Bone marrow (tissue), 2 donors: ENCODE measurements at regions not wholly inside any gene's neighbourhood (a gene's known extent, or its start where the extent isn't known, plus 50 kb on each side); places are given as distances from the start of the nearest gene placed in this dataset.
"Not testable (repeated sequence)": the region's sequence is repeated elsewhere in the genome, so short reads cannot be mapped to it uniquely, and the experiment has no call there.

Source experiments
- DNase-seq, 2 donors: peaks; one replicate each; lab custom pipeline; 2025; lab: John Stamatoyannopoulos, UW

- no peak for DNase-seq
Measured at GRCh38 chr22:23500508-23501260, 79.4 kb downstream of the IGLL1 start.

GRCh38 chr22:23499845-23500500 is 80.1 kb downstream of the IGLL1 start:
- DNase-seq, result no peak

DNA sequence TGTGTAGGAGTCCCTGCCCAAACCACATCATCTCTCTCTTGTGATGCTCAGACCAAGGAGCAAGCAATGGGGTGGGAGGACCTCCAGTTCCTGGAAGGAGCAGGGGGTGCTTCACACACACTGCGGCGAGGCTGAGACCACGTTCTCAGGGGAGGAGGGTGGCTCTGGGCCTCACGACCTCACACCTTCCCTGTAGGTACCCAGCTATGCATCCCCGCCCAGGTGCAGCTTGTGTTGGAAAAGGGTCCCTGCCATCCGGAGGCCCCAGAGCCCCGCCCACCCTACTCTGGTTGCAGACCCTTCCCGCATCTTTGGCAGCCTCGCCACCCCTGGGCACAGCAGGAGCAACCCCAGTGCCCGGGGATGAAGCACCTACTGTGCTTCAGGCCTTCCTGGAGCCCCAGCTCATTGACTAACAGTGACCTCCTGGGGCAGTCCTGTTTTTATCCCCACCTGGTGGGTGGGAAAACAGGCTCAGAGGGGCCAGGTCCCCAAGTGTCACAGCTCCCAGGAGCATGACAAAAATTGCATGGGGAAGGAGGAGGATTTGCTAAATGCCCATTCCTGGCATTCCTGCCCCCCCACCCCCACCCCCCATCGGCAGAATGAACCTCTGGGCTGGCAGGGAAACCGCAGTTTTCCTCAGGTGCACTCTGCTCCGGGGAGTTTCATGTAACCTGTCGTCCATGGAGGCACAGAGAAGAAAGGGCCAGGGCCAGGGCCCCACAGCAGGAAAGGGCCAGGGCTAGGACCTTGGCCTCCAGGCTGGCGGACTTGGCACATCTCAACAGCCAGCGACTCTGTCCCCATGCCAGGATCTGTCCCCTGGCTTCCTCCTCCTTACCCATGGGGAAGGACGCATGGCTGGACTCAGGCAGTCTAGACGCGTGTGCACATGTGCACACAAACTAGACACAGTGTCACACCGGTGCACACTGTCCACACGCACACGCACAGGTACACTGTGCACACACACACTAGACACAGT is 81.0 kb downstream of the IGLL1 start:
- DNase-seq, result no peak

DNA sequence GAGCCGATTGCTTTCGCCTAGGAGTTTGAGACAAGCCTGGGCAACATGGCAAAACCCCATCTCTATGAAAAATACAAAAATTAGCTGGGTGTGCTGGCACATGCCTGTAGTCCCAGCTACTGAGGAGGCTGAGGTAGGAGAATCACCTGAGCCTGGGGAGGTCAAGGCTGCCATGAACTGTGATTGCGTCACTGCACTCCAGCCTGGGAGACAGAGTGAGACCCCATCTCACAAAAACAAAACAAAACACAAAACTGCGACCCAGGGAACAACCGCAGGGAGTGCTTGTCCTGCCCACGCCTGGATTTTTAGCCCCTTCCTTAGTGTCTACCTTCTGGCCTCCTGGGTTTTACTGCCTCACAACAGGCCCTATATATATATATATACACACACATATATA is 82.2 kb downstream of the IGLL1 start:
- DNase-seq, result not testable (repeated sequence)

DNA sequence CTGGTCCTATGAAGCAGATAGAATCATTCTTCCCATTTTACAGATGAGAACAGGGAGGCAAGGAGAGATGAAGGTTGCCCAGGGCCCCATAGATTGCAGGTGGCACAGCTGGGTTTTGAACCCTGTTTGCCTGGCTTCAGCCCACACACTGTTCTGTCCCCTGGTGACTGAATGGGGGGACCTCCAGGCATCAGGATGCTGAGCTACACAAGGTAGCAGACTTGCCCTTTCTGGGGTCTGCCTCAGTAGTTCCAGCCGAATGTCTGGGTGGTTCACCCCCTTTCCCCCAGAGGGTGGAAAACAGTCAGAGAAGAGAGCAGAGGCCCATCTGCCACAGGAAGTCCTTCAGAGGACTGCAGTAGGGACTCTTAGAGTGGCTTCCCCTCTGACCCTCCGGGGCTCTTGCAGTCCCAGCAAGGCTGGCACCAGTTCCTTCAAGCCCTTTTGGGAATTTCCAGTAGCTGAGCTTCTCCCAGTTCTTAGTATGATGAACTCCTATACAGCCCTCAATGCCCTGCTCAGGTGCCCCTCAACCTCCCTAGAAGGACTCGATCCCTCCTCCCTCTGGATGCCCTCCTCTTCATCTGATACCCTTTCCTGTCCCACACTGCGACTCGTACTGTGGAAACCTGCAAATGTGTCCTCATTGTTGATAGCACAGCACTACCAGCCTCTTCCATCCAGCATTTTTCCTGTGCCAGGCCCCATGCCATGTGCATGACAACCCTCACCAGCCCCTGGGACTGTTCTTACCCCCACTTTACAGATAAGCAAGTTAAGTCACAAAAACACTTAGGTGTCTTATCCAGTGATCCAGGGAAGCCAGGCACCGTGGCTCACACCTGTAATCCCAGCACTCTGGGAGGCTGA is 82.8 kb downstream of the IGLL1 start:
- DNase-seq, result no peak

GRCh38 chr22:23496445-23496833 is 83.7 kb downstream of the IGLL1 start:
- no peak for DNase-seq

DNA sequence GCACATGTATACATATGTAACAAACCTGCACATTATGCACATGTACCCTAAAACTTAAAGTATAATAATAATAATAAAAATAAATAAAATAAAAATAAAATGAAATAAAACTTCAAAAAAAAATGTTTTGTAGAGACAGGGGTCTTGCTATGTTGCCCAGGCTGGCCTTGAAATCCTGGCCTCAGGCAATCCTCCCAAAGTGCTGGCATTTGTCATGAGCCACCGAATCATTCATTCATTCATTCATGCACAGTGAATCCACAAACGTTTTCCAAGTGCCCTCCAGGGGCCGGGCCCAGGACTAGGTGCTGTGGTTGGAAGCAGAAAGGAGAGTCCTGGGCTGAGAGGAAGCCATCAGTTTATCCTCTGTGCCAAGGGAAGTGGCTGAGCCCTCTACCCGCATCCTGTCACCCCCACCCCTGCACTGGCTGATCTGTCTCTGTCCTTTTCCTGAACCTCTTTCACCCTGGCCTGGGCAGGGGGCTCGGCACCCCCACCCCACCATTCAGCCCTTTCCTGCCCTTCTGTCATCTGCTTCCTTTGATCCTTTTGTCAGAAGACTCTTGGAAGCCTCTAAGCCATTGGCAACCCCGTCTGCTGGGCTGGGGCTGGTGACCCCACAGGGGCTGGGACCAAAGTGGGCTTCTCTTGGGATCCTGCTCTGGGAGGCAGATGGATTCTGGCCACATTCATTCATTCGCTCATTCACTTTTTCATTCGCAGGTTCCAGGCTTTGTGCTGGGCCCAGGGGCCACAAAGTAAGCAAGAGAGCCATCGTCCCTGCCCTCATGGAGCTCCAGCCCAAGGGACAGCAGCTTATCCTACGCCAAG is 84.3 kb downstream of the IGLL1 start:
- peak in 1 of 2 donors; percentile 18 for DNase-seq

GRCh38 chr22:23494930-23495266 is 85.2 kb downstream of the IGLL1 start:
- no peak for DNase-seq

DNA sequence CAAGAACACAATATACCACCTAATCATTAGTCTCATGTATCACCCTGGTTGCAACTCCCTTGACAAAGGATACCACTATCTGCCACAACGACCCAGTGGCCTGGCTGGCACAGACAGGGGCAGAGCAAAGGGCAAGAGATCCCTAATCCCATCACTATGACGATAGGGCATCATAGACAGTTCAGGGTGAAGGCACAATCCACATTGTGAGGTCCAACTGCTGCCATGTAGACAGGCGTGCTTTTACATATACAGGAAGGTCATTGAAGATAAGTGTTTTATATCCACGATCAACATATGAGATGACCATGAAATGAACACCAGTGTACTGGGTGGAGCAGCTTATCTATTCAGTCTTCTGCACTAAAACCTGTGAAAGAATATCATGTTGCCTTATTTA is 94.6 kb downstream of the IGLL1 start:
- no peak for DNase-seq

DNA sequence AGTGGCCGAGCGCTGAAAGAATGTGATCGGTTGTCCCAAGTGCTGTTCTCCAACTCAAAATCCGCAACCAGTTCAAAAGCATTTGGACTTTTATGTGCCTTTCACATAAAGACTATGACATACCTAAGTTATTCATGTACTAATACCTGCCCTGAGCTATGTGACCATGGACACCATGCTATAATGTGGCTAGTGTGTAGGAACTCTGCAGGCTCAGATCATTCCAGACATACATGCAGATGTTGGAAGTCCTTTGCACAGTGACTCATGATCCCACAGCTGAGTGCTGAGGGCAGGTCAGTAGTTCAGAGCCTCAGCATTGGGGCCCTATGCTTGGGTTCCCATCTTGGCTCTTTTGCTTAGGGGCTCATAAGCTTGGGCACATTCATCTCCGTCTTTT is 95.4 kb downstream of the IGLL1 start:
- no peak for DNase-seq

GRCh38 chr22:23481369-23481768 is 98.7 kb downstream of the IGLL1 start:
- DNase-seq, result no peak

DNA sequence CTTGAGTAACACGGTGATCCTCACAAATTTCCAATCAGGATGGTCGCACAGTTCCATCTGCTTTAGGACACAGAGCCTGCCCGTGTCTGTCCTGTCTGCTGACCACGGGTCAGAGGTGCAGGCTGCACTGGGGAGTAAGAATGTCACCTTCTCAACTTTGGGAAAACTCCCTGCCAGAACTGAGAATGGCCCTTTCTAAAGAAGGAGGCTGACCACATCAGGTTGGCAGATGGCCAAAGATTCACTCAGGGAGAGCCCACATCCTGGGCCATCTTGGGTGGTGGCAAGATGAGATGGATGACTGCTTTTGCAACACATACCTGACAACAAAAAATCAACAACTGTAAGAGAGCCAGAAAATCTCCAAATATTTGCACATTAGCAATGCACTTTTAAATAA is 101.9 kb downstream of the IGLL1 start:
- DNase-seq, result no peak

DNA sequence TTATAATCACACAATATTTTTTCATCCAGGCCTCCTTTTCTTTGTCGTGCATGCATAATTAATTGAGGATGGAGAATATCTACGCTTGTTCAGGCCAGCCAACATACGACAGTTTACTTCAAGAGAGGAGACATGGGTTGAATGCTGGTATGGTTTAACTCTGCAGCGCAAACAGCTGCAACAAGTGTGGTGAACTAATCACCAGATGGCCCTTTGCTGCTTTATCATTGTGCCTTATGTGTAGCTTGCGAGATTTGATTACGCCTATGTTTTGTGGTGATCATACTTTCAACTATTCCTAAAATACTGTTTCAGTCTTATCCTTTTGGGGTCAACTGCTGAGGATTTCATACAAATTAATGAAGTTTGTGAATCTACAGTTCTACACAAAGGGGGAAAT is 105.6 kb downstream of the IGLL1 start:
- DNase-seq, result not testable (repeated sequence)

GRCh38 chr22:23473901-23474300 is 106.2 kb downstream of the IGLL1 start:
- no peak for DNase-seq

GRCh38 chr22:23472376-23472775 is 107.7 kb downstream of the IGLL1 start:
- not testable (repeated sequence) for DNase-seq

- no peak for DNase-seq
Measured at GRCh38 chr22:23471698-23472097, 108.4 kb downstream of the IGLL1 start.

- no peak for DNase-seq
Measured at GRCh38 chr22:23470811-23471389, 109.2 kb downstream of the IGLL1 start.

- no peak for DNase-seq
Measured at GRCh38 chr22:23467721-23468294, 112.3 kb downstream of the IGLL1 start.

- no peak for DNase-seq
Measured at GRCh38 chr22:23466351-23466750, 113.7 kb downstream of the IGLL1 start.

- DNase-seq, result not testable (repeated sequence)
Measured at GRCh38 chr22:23464796-23465195, 115.3 kb downstream of the IGLL1 start.
